HepG2 (cell line): ENCODE measurements at regions not wholly inside any gene's neighbourhood (a gene's known extent, or its start where the extent isn't known, plus 50 kb on each side); places are given as distances from the start of the nearest gene placed in this dataset.

Experiments used
- ATAC-seq: fragments of 200-7000 bp; cut with Tn5 transposase; 3 replicates; pipeline ENCODE4 v1.9.1; 2020; ENCODE audit warnings: mild to moderate bottlenecking, moderate library complexity
- BruUV-seq: library from RNA; stranded (reverse); fragments of 400-500 nt; replicated peaks from 2 replicates; lab custom pipeline; 2021; lab: Mats Ljungman, UMichigan
- CTCF ChIA-PET: fragments of 300-600 bp; formaldehyde crosslinking; extraction: SDS; loops from one replicate; lab custom pipeline; 2021; ENCODE audit warnings: low total read pairs, inconsistent platforms, low intra/inter-chr PET ratio; lab: Yijun Ruan, JAX
- POLR2A ChIA-PET: fragments of 350-600 bp; sonication (Branson Sonifier 250); formaldehyde crosslinking; loops from one replicate; lab custom pipeline; 2020; ENCODE audit warnings: antibody characterized with exemption, inconsistent platforms; lab: Yijun Ruan, JAX
- DNase-seq: peaks from one replicate; pipeline ENCODE4 v3.0.0-alpha.2; 2015; ENCODE audit warnings: low spot score
- FAIRE-seq: peaks from 3 replicates; lab custom pipeline; 2011; peaks lifted over from hg19 to GRCh38; lab: Jason Lieb, UNC
- H2AFZ ChIP-seq: one replicate; pipeline ENCODE4 v1.6.1; 2011; ENCODE audit warnings: low read length, inconsistent platforms
- H3K27ac ChIP-seq: fragments of 300-600 bp; 3 replicates; pipeline ENCODE4 v1.8.0; 2011; ENCODE audit warnings: mixed run types, mild to moderate bottlenecking, mixed read lengths, low read length, inconsistent platforms; ENCODE audit not compliant: insufficient read depth; ENCODE audit errors: extremely low read length
- H3K27me3 ChIP-seq, 2 experiments: fragments of 200-600 bp in 1 of 2; 2 replicates in 1 of 2; 3 replicates in 1 of 2; pipeline versions ENCODE4 v1.6.0 to v1.8.0; 2011; ENCODE audit warnings: low read length in 2 of 2, mild to moderate bottlenecking in 2 of 2, moderate library complexity in 2 of 2, inconsistent platforms in 1 of 2; ENCODE audit not compliant: insufficient read depth in 2 of 2, control insufficient read depth in 1 of 2
- H3K36me3 ChIP-seq, 2 experiments: fragments of 200-600 bp in 1 of 2; replicated peaks in 1 of 2; 2 replicates in 1 of 2; 3 replicates in 1 of 2; pipeline versions ENCODE4 v1.5.1 to v1.8.0; 2011; ENCODE audit warnings: low read length in 2 of 2, inconsistent platforms in 1 of 2; ENCODE audit not compliant: insufficient read depth in 2 of 2, control insufficient read depth in 1 of 2
- H3K4me1 ChIP-seq: 2 replicates; pipeline ENCODE4 v1.5.1; 2012; ENCODE audit warnings: low read length, inconsistent platforms; ENCODE audit not compliant: insufficient read depth
- H3K4me2 ChIP-seq: 2 replicates; pipeline ENCODE4 v1.6.0; 2011; ENCODE audit warnings: low read depth, low read length, inconsistent platforms
- H3K4me3 ChIP-seq, 3 experiments: fragments of 200-600 bp in 1 of 3; sonication (generic), shearing (Covaris generic) in 1 of 3; replicated peaks in 1 of 3; 2 replicates each; pipeline ENCODE4 v1.5.1; 2011 to 2016; ENCODE audit warnings: low read length in 3 of 3, inconsistent platforms in 2 of 3, low read depth in 2 of 3, mild to moderate bottlenecking in 2 of 3, control low read depth in 1 of 3, mixed read lengths in 1 of 3; ENCODE audit not compliant: insufficient read depth in 1 of 3
- H3K79me2 ChIP-seq: one replicate; pipeline ENCODE4 v1.6.1; 2011; ENCODE audit warnings: low read length, inconsistent platforms; ENCODE audit not compliant: insufficient read depth
- H3K9ac ChIP-seq: 2 replicates; pipeline ENCODE4 v1.6.0; 2011; ENCODE audit warnings: mild to moderate bottlenecking, low read depth, low read length, inconsistent platforms; ENCODE audit not compliant: insufficient read depth
- H3K9me3 ChIP-seq: 2 replicates; pipeline ENCODE4 v1.5.1; 2012; ENCODE audit warnings: mild to moderate bottlenecking, low read length
- H4K20me1 ChIP-seq: 2 replicates; pipeline ENCODE4 v1.6.0; 2011; ENCODE audit warnings: inconsistent platforms, mild to moderate bottlenecking, low read length, moderate library complexity; ENCODE audit not compliant: insufficient read depth
- ELF3 ChIP-seq: IDR thresholded peaks from 2 replicates; pipeline ENCODE4 v1.6.1; 2016; ENCODE audit warnings: missing genetic modification reagents, missing compliant biosample characterization
- RFXAP ChIP-seq: sonication (generic); formaldehyde crosslinking; IDR thresholded peaks from 2 replicates; pipeline ENCODE4 v1.4.0; 2020; ENCODE audit warnings: missing genetic modification reagents, borderline replicate concordance
- ZKSCAN5 ChIP-seq: sonication (generic); formaldehyde crosslinking; IDR thresholded peaks from 2 replicates; pipeline ENCODE4 v1.5.1; 2020; ENCODE audit warnings: mild to moderate bottlenecking, missing genetic modification reagents
- ZNF350 ChIP-seq: sonication (generic); formaldehyde crosslinking; IDR thresholded peaks from 2 replicates; pipeline ENCODE4 v1.4.0; 2020; ENCODE audit warnings: mild to moderate bottlenecking, low read depth, missing genetic modification reagents, borderline replicate concordance
- WGBS: methylation state at CpG from one replicate; pipeline ENCODE4 v1.1.6; 2017; ENCODE audit warnings: low lambda C conversion rate; 5-methylcytosine and 5-hydroxymethylcytosine counted together
- in situ Hi-C: cut with HindIII; loops from 2 replicates; pipeline ENCODE4 v1.10.0; 2017; ENCODE audit warnings: low pct_unique_long_range_greater_than_20kb; ENCODE audit not compliant: extremely low pct_ligation_motif_present
- intact Hi-C: fragments of 100-400 bp; cut with micrococcal nuclease; formaldehyde crosslinking; loops from one replicate; pipeline ENCODE4 v1.10.0; 2022; ENCODE audit not compliant: unreplicated experiment
- TF ChIP-seq, protein P1 (sequence below): sonication (generic); formaldehyde crosslinking; IDR thresholded peaks from 2 replicates; pipeline ENCODE4 v1.5.0; 2020; ENCODE audit warnings: mild to moderate bottlenecking, missing genetic modification reagents, moderate library complexity
- TF ChIP-seq, protein P2 (sequence below): sonication (generic); formaldehyde crosslinking; IDR thresholded peaks from 2 replicates; pipeline ENCODE4 v1.4.0; 2020; ENCODE audit warnings: missing genetic modification reagents, borderline replicate concordance
- TF ChIP-seq, protein P3 (sequence below): sonication (generic); formaldehyde crosslinking; IDR thresholded peaks from 2 replicates; pipeline ENCODE4 v1.8.0; 2022; ENCODE audit warnings: mild to moderate bottlenecking, missing genetic modification reagents, moderate library complexity

- TF ChIP-seq, protein P1, sequence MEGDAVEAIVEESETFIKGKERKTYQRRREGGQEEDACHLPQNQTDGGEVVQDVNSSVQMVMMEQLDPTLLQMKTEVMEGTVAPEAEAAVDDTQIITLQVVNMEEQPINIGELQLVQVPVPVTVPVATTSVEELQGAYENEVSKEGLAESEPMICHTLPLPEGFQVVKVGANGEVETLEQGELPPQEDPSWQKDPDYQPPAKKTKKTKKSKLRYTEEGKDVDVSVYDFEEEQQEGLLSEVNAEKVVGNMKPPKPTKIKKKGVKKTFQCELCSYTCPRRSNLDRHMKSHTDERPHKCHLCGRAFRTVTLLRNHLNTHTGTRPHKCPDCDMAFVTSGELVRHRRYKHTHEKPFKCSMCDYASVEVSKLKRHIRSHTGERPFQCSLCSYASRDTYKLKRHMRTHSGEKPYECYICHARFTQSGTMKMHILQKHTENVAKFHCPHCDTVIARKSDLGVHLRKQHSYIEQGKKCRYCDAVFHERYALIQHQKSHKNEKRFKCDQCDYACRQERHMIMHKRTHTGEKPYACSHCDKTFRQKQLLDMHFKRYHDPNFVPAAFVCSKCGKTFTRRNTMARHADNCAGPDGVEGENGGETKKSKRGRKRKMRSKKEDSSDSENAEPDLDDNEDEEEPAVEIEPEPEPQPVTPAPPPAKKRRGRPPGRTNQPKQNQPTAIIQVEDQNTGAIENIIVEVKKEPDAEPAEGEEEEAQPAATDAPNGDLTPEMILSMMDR (CRISPR knock-in tag), result no peak
These were observed 386.3 kb downstream of the DIRAS2 start (continued) for GRCh38 chr9:90256345-90256744.

DNA sequence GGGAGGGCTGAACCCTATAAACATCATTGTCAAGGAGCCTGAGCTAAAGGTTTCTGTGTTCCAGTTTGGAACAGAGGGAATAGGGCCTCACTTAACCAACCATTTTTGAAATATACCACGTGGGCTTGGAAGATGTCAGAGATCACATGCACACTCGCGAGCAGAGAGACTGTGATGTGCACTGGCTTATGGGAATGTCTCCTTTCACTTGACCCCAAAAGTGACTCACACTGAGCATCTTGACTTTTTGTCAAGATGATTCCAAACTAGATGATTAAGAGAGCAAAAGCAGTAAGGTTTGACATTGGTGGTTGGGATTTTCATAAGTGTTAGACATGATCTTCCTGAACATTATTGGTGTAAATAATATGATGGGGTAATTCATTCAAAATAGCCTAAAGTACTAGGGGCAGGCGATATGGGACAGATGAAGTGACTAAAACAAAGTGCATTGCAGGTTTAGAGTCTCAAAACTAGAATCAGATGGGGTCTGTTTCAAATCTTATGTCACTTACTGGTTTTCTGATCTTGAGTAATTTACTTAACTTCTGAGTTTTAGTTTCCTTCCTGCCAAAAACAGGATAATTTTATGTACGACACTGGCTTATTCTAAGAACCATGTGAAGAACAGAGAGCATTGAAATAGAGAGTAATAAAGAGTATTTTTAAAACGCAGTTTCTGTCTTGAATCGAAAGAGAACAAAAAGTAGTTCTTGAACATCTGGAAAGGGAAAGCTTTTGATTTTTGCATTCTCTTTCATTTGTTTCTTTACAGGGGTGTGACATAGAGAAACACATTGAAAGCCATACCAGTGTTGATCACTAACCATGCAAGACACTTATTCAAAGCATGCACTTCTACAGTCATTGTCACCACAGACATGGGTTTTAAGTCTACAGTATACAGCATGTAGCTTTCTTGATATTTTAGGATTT, 383.0 kb downstream of the DIRAS2 start:
- no peak for FAIRE-seq
- BruUV-seq, result no TSS peak
- no peak for ATAC-seq
- H3K4me1 ChIP-seq, result no peaks in the 10 kb centered on the region
- H3K27ac ChIP-seq, result no peak overlapping the region
- intact Hi-C loops (no loop called here), in situ Hi-C loops (no loop called here)
- no peak overlapping the region for H3K4me2 ChIP-seq
- H3K36me3 ChIP-seq, result no peaks in the 10 kb centered on the region
- no peak for DNase-seq
- H3K27me3 ChIP-seq, result no peaks in the 10 kb centered on the region
- CTCF ChIA-PET, result no interaction called here
- no peak overlapping the region for H3K9ac ChIP-seq
- TF ChIP-seq ZNF350 (CRISPR knock-in tag), result no peak
- TF ChIP-seq, protein P2, sequence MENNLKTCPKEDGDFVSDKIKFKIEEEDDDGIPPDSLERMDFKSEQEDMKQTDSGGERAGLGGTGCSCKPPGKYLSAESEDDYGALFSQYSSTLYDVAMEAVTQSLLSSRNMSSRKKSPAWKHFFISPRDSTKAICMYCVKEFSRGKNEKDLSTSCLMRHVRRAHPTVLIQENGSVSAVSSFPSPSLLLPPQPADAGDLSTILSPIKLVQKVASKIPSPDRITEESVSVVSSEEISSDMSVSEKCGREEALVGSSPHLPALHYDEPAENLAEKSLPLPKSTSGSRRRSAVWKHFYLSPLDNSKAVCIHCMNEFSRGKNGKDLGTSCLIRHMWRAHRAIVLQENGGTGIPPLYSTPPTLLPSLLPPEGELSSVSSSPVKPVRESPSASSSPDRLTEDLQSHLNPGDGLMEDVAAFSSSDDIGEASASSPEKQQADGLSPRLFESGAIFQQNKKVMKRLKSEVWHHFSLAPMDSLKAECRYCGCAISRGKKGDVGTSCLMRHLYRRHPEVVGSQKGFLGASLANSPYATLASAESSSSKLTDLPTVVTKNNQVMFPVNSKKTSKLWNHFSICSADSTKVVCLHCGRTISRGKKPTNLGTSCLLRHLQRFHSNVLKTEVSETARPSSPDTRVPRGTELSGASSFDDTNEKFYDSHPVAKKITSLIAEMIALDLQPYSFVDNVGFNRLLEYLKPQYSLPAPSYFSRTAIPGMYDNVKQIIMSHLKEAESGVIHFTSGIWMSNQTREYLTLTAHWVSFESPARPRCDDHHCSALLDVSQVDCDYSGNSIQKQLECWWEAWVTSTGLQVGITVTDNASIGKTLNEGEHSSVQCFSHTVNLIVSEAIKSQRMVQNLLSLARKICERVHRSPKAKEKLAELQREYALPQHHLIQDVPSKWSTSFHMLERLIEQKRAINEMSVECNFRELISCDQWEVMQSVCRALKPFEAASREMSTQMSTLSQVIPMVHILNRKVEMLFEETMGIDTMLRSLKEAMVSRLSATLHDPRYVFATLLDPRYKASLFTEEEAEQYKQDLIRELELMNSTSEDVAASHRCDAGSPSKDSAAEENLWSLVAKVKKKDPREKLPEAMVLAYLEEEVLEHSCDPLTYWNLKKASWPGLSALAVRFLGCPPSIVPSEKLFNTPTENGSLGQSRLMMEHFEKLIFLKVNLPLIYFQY (CRISPR knock-in tag), result no peak
- TF ChIP-seq ELF3 (CRISPR knock-in tag), result no peak
- no peak for TF ChIP-seq ZKSCAN5 (CRISPR knock-in tag)
- no peak for TF ChIP-seq RFXAP (CRISPR knock-in tag)
- TF ChIP-seq, protein P3, sequence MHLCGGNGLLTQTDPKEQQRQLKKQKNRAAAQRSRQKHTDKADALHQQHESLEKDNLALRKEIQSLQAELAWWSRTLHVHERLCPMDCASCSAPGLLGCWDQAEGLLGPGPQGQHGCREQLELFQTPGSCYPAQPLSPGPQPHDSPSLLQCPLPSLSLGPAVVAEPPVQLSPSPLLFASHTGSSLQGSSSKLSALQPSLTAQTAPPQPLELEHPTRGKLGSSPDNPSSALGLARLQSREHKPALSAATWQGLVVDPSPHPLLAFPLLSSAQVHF (CRISPR knock-in tag), result no peak
- H4K20me1 ChIP-seq, result no peaks in the 10 kb centered on the region
- POLR2A ChIA-PET, result no interaction called here
- WGBS, result 11% methylated on average over 7 of the region's 7 CpGs
- no peak overlapping the region for H3K4me3 ChIP-seq
- no peak overlapping the region for H2AFZ ChIP-seq
- no peaks in the 10 kb centered on the region for H3K79me2 ChIP-seq
- H3K9me3 ChIP-seq, result peaks cover 17% of the 10 kb centered on the region
